ENCODE measurements at regions not wholly inside any gene's neighbourhood (a gene's known extent, or its start where the extent isn't known, plus 50 kb on each side); places are given as distances from the start of the nearest gene placed in this dataset.
A peak's percentile ranks its signal among the peaks of the same experiment; 100 is the strongest.

GRCh38 chr3:184440151-184440550, 60.3 kb downstream of the CHRD start:
- Mint-ChIP-seq H3K36me3 (ENCODE audit: low read depth) (no peaks in the 10 kb centered on the region), H3K4me1 (no peaks in the 10 kb centered on the region), H3K9me3 (peaks cover 4% of the 10 kb centered on the region), H3K4me3 (no peak overlapping the region), H3K27ac (ENCODE audit: unreplicated experiment) (no peak overlapping the region), H3K27me3 (ENCODE audit: low read depth) (peaks cover 21% of the 10 kb centered on the region)
- TF ChIP-seq CTCF (conservative IDR thresholded peaks at IDR 0.05): no peak
- DNase-seq (ENCODE audit: low read depth, low spot score): no peak

- no peaks in the 10 kb centered on the region for H3K4me1 Mint-ChIP-seq
- H3K27me3 Mint-ChIP-seq (ENCODE audit: low read depth): peaks cover 17% of the 10 kb centered on the region
- no peak for TF ChIP-seq CTCF (conservative IDR thresholded peaks at IDR 0.05)
- peaks cover 4% of the 10 kb centered on the region for H3K9me3 Mint-ChIP-seq
- H3K36me3 Mint-ChIP-seq (ENCODE audit: low read depth): no peaks in the 10 kb centered on the region
- peak overlapping the region; percentile 50 for H3K27ac Mint-ChIP-seq (ENCODE audit: unreplicated experiment)
- DNase-seq (ENCODE audit: low read depth, low spot score): no peak
- no peak overlapping the region for H3K4me3 Mint-ChIP-seq
Measured at GRCh38 chr3:184441202-184441900, 61.5 kb downstream of the CHRD start.

GRCh38 chr3:184443364-184443763, 63.5 kb downstream of the CHRD start:
- H3K27ac Mint-ChIP-seq (ENCODE audit: unreplicated experiment): no peak overlapping the region
- H3K9me3 Mint-ChIP-seq: peaks cover 2% of the 10 kb centered on the region
- H3K27me3 Mint-ChIP-seq (ENCODE audit: low read depth): peaks cover 17% of the 10 kb centered on the region
- H3K36me3 Mint-ChIP-seq (ENCODE audit: low read depth): no peaks in the 10 kb centered on the region
- no peaks in the 10 kb centered on the region for H3K4me1 Mint-ChIP-seq
- H3K4me3 Mint-ChIP-seq: no peak overlapping the region
- DNase-seq (ENCODE audit: low read depth, low spot score): no peak
- TF ChIP-seq CTCF (conservative IDR thresholded peaks at IDR 0.05): no peak

GRCh38 chr3:184443831-184444230, 64.0 kb downstream of the CHRD start:
- H3K36me3 Mint-ChIP-seq (ENCODE audit: low read depth): no peaks in the 10 kb centered on the region
- no peak overlapping the region for H3K4me3 Mint-ChIP-seq
- TF ChIP-seq CTCF (conservative IDR thresholded peaks at IDR 0.05): no peak
- H3K9me3 Mint-ChIP-seq: no peaks in the 10 kb centered on the region
- H3K4me1 Mint-ChIP-seq: no peaks in the 10 kb centered on the region
- no peak for DNase-seq (ENCODE audit: low read depth, low spot score)
- H3K27me3 Mint-ChIP-seq (ENCODE audit: low read depth): peaks cover 17% of the 10 kb centered on the region
- no peak overlapping the region for H3K27ac Mint-ChIP-seq (ENCODE audit: unreplicated experiment)

DNA sequence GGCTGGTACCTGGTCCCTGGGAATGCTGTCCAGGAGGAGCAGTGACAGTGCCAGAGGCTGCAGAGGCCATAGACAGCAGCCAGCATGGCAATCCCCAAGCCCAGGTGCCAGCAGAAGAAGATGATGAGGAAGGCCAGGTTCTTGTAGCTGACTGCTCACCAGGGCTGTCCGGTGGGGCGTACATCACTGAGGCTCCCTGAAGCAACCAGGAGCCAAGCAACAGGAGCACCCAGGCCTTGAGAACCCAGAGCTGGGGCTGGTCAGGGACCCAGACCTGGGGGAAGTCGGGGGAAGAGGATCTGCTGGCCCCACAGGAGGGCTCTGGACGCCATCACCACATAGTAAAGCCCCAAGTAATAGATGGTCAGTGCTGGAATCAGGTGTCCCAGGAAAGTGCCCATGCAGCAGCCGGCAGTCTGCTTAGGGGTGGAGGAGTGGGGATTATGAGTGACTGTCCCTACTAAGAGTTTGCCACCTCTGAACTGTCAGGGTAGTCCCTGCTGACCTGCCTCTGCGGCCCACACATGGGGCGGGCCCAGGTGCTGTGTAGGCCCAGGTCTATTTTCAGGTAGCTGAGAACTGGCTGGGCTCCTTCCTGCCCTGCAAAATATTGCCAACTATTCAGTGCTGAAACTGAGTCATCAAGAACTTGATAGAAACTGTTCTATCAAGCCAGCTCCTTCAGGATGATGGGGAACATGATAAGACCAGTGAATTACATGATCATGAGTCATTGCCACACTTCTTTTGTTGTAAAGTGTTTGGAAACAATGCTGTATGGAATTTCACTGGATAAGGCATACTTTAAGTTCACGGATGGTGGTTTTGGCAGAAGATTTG, 68.7 kb downstream of the CHRD start:
- no peak for TF ChIP-seq CTCF (conservative IDR thresholded peaks at IDR 0.05)

More for the DNA sequence above, 68.7 kb downstream of the CHRD start:
- no peaks in the 10 kb centered on the region for H3K27me3 Mint-ChIP-seq (ENCODE audit: low read depth)
- no peaks in the 10 kb centered on the region for H3K9me3 Mint-ChIP-seq
- no peak for DNase-seq (ENCODE audit: low read depth, low spot score)
- H3K36me3 Mint-ChIP-seq (ENCODE audit: low read depth): no peaks in the 10 kb centered on the region
- no peaks in the 10 kb centered on the region for H3K4me1 Mint-ChIP-seq
- H3K27ac Mint-ChIP-seq (ENCODE audit: unreplicated experiment): no peak overlapping the region
- H3K4me3 Mint-ChIP-seq: no peak overlapping the region

All from neural crest cell (in vitro differentiated cells).